ENCODE measurements at regions not wholly inside any gene's neighbourhood (a gene's known extent, or its start where the extent isn't known, plus 50 kb on each side); places are given as distances from the start of the nearest gene placed in this dataset.

GRCh38 chr14:41298328-41298690 is 308.4 kb upstream of the LRFN5 start:
- TF ChIP-seq CTCF (IDR thresholded peaks at IDR 0.05) (no peak), REST (IDR thresholded peaks at IDR 0.05; ENCODE audit: insufficient read depth in 1 of 2, low read depth in 2 of 2, low read length in 1 of 2) (no peak)

All from Panc1 (cell line).